Mesothelial cell of epicardium (in vitro differentiated cells): ENCODE measurements at regions not wholly inside any gene's neighbourhood (a gene's known extent, or its start where the extent isn't known, plus 50 kb on each side); places are given as distances from the start of the nearest gene placed in this dataset.

ENCODE experiments used
- DNase-seq, 2 experiments: peaks; one replicate each; pipeline ENCODE4 v3.0.0; 2021; ENCODE audit warnings: low spot score in 2 of 2; ENCODE audit not compliant: unreplicated experiment in 2 of 2
- H3K27ac Mint-ChIP-seq: 2 replicates; pipeline ENCODE4 v1.8.0; 2021; ENCODE audit warnings: mixed read lengths
- H3K27me3 Mint-ChIP-seq: 2 replicates; pipeline ENCODE4 v1.8.0; 2021; ENCODE audit warnings: low read depth, mixed read lengths
- H3K36me3 Mint-ChIP-seq: 2 replicates; pipeline ENCODE4 v1.8.0; 2021; ENCODE audit warnings: mixed read lengths
- H3K4me1 Mint-ChIP-seq: 2 replicates; pipeline ENCODE4 v1.8.0; 2021; ENCODE audit warnings: mixed read lengths
- H3K4me3 Mint-ChIP-seq: 2 replicates; pipeline ENCODE4 v1.8.0; 2021; ENCODE audit warnings: mild to moderate bottlenecking, moderate library complexity, mixed read lengths
- H3K9me3 Mint-ChIP-seq: 2 replicates; pipeline ENCODE4 v1.8.0; 2021; ENCODE audit warnings: mixed read lengths
- TF ChIP-seq, protein P1 (sequence below): fragments of 200-600 bp; sonication (generic); IDR thresholded peaks from one replicate; pipeline ENCODE4 v1.5.0; 2021; ENCODE audit warnings: antibody characterized with exemption; ENCODE audit not compliant: unreplicated experiment

DNA sequence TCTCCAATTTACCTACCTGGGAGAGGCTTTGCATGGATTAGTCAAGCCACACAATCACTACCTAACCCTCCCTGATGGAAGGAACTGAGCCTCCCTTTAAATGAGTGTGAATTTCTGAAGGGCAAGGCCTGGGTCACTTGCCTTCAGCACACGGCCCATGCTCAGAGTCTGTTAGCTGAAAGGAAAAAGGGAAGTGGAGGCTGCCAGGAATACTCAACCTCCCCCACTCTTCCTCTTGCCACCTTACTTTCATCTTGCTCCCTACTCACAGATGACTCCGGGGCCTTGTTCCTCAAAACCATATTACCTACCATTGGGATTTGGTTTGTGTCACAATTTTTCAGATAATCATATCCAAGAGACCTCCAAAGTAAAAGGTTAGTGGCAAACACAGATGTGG is 220.0 kb downstream of the ABHD5 start:
- Mint-ChIP-seq H3K4me1 (no peaks in the 10 kb centered on the region), H3K27ac (no peak overlapping the region), H3K4me3 (no peak overlapping the region), H3K9me3 (no peaks in the 10 kb centered on the region), H3K36me3 (no peaks in the 10 kb centered on the region), H3K27me3 (peaks cover 34% of the 10 kb centered on the region)
- TF ChIP-seq, protein P1, sequence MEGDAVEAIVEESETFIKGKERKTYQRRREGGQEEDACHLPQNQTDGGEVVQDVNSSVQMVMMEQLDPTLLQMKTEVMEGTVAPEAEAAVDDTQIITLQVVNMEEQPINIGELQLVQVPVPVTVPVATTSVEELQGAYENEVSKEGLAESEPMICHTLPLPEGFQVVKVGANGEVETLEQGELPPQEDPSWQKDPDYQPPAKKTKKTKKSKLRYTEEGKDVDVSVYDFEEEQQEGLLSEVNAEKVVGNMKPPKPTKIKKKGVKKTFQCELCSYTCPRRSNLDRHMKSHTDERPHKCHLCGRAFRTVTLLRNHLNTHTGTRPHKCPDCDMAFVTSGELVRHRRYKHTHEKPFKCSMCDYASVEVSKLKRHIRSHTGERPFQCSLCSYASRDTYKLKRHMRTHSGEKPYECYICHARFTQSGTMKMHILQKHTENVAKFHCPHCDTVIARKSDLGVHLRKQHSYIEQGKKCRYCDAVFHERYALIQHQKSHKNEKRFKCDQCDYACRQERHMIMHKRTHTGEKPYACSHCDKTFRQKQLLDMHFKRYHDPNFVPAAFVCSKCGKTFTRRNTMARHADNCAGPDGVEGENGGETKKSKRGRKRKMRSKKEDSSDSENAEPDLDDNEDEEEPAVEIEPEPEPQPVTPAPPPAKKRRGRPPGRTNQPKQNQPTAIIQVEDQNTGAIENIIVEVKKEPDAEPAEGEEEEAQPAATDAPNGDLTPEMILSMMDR, result no peak
- no peak for DNase-seq

DNA sequence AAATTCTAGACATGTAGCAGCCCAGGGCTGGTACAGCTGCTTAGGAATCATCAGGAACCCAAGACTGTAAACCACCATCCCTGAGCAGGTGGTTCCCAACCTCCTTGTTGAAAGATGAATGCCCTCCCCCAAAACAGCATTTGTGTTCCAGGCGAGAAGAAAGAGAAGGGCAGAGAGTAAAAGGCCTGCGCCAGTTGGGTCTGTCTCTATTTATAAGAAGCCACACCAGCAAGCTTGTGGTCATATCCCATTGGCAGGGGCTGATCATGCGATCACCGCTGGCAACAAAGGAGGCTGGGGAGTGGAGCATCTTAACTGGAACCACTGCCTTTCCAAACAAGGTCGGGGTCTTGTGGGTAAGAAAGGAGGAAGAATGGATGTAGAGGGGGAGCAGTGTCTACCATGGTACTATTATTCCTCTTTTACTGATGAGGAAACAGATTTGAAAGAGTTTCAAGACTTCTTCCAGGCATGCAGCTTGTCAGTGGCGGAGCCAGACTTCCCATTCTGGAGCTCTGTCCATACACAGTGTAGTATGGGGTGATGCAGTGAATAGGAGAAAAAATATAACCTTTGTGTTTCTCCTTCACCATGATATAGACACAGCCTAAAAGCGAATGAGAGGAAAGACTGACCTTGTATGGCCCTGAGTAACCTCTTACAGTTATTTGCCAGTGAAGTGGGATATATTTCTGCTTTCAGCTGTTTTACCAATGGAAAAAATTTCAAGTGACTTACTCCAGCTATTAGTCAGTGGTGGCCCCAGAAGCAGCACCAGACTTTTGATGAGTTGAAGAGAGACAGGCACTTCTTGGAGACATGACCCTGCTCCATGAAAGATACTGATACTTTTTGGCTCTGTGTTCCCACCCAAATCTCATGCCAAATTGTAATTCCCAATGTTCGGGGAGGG is 222.6 kb downstream of the ABHD5 start:
- no peaks in the 10 kb centered on the region for H3K4me1 Mint-ChIP-seq
- H3K4me3 Mint-ChIP-seq, result no peak overlapping the region
- peaks cover 26% of the 10 kb centered on the region for H3K27me3 Mint-ChIP-seq
- H3K27ac Mint-ChIP-seq, result no peak overlapping the region
- TF ChIP-seq, protein P1, result no peak
- DNase-seq, result no peak
- no peaks in the 10 kb centered on the region for H3K36me3 Mint-ChIP-seq
- no peaks in the 10 kb centered on the region for H3K9me3 Mint-ChIP-seq

DNA sequence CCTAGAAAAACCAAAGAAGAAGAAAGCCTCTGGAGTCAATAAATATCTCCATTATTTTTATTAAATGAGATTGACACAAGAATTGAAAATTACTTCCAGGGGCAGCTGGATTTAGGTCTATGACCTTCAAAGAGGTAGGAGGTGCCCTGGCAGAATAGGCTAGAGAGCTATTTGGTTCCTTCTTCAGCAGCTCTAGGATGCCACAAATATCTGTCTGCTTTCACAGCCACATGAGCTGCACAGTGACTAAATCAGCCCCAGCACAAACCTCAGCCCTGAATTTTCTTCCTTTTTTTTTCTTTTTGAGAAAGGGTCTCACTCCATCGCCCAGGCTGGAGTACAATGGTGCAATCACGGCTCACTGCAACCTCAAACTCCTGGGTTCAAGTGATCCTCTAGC is 223.5 kb downstream of the ABHD5 start:
- Mint-ChIP-seq H3K9me3 (no peaks in the 10 kb centered on the region), H3K27ac (no peak overlapping the region), H3K27me3 (peaks cover 34% of the 10 kb centered on the region), H3K4me1 (no peaks in the 10 kb centered on the region), H3K36me3 (no peaks in the 10 kb centered on the region), H3K4me3 (no peak overlapping the region)
- TF ChIP-seq, protein P1, result no peak
- DNase-seq, result no peak

DNA sequence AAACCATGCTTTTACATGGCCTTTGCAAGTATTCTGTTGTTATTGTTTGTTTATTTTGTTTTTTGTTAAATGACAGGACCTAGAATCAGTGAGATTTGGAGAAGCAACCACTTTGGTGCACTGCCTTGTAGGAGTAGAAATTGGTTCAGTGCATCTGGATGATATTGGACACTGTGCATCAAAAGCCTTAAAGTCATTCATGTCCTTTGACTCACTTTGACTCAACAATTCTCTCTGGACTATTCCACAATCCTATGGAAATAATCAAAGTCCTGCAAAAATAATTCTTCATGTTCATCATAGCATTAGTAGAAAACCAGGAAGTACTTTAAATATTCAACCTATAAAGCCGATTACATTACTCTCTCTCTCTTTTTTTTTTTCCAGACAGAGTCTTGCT is 224.8 kb downstream of the ABHD5 start:
- Mint-ChIP-seq H3K4me3 (no peak overlapping the region), H3K27me3 (peaks cover 44% of the 10 kb centered on the region), H3K4me1 (no peaks in the 10 kb centered on the region), H3K36me3 (no peaks in the 10 kb centered on the region), H3K9me3 (no peaks in the 10 kb centered on the region), H3K27ac (no peak overlapping the region)
- TF ChIP-seq, protein P1, result no peak
- DNase-seq, result no peak

DNA sequence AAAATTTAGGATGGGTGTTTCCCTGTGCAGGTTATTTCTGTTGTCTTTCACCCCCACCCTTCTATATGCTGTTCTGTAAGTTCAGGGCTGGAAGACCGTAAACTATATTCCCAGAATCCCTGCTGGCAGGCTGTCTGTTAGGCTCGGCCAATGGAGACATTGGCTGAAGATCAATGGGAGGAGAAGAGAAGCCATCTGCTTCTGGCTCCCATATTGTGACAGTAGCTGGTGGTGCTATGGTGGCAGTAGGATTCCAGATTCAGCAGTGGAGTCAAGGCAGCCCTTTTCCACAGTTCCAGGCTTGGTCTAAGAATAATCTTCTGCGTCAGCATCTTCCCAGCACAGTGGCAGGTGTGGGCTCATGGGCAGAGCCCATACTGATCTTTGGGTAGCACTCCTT is 226.6 kb downstream of the ABHD5 start:
- Mint-ChIP-seq H3K4me1 (no peaks in the 10 kb centered on the region), H3K4me3 (no peak overlapping the region), H3K9me3 (no peaks in the 10 kb centered on the region), H3K27me3 (peaks cover 57% of the 10 kb centered on the region), H3K36me3 (no peaks in the 10 kb centered on the region), H3K27ac (no peak overlapping the region)
- no peak for DNase-seq
- TF ChIP-seq, protein P1, result no peak
